ENCODE measurements at regions not wholly inside any gene's neighbourhood (a gene's known extent, or its start where the extent isn't known, plus 50 kb on each side); places are given as distances from the start of the nearest gene placed in this dataset.

GRCh38 chr4:11743976-11744375, 315.3 kb upstream of the HS3ST1 start:
- Histone ChIP-seq H3K4me1 (replicated peaks) (no peaks in the 10 kb centered on the region), H3K9me3 (no peaks in the 10 kb centered on the region), H3K27me3 (replicated peaks; ENCODE audit: insufficient read depth) (no peaks in the 10 kb centered on the region), H3K36me3 (no peaks in the 10 kb centered on the region), H3K4me3 (no peak overlapping the region), H3K27ac (no peak overlapping the region)
- TF ChIP-seq, protein P1, sequence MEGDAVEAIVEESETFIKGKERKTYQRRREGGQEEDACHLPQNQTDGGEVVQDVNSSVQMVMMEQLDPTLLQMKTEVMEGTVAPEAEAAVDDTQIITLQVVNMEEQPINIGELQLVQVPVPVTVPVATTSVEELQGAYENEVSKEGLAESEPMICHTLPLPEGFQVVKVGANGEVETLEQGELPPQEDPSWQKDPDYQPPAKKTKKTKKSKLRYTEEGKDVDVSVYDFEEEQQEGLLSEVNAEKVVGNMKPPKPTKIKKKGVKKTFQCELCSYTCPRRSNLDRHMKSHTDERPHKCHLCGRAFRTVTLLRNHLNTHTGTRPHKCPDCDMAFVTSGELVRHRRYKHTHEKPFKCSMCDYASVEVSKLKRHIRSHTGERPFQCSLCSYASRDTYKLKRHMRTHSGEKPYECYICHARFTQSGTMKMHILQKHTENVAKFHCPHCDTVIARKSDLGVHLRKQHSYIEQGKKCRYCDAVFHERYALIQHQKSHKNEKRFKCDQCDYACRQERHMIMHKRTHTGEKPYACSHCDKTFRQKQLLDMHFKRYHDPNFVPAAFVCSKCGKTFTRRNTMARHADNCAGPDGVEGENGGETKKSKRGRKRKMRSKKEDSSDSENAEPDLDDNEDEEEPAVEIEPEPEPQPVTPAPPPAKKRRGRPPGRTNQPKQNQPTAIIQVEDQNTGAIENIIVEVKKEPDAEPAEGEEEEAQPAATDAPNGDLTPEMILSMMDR (IDR thresholded peaks at IDR 0.05): no peak
- TF ChIP-seq POLR2A (IDR thresholded peaks at IDR 0.05) (no peak), POLR2AphosphoS5 (IDR thresholded peaks at IDR 0.05) (no peak)
- 66% methylated on average over 1 of the region's 1 CpG for WGBS
- no peak for DNase-seq (ENCODE audit: low spot score)
- intact Hi-C loops (cut with DNase I): no loop called here

- TF ChIP-seq, protein P1 (IDR thresholded peaks at IDR 0.05): no peak
- no peak for TF ChIP-seq POLR2A (IDR thresholded peaks at IDR 0.05)
- no peak for TF ChIP-seq POLR2AphosphoS5 (IDR thresholded peaks at IDR 0.05)
- H3K27ac ChIP-seq: no peak overlapping the region
- H3K36me3 ChIP-seq: no peaks in the 10 kb centered on the region
- H3K9me3 ChIP-seq: no peaks in the 10 kb centered on the region
- DNase-seq (ENCODE audit: low spot score): no peak
- 67% methylated on average over 1 of the region's 1 CpG for WGBS
- H3K27me3 ChIP-seq (replicated peaks; ENCODE audit: insufficient read depth): no peaks in the 10 kb centered on the region
- intact Hi-C loops (cut with DNase I): no loop called here
- no peak overlapping the region for H3K4me3 ChIP-seq
- H3K4me1 ChIP-seq (replicated peaks): no peaks in the 10 kb centered on the region
Measured at GRCh38 chr4:11743236-11743635, 314.5 kb upstream of the HS3ST1 start.

GRCh38 chr4:11741190-11741652, 312.5 kb upstream of the HS3ST1 start:
- TF ChIP-seq, protein P1 (IDR thresholded peaks at IDR 0.05): no peak
- TF ChIP-seq POLR2A (IDR thresholded peaks at IDR 0.05) (no peak), POLR2AphosphoS5 (IDR thresholded peaks at IDR 0.05) (no peak)
- no peaks in the 10 kb centered on the region for H3K9me3 ChIP-seq
- H3K36me3 ChIP-seq: no peaks in the 10 kb centered on the region
- intact Hi-C loops (cut with DNase I): no loop called here
- H3K27me3 ChIP-seq (replicated peaks; ENCODE audit: insufficient read depth): no peaks in the 10 kb centered on the region
- WGBS: 32% methylated on average over 1 of the region's 1 CpG
- no peak for DNase-seq (ENCODE audit: low spot score)
- H3K4me1 ChIP-seq (replicated peaks): no peaks in the 10 kb centered on the region
- H3K27ac ChIP-seq: no peak overlapping the region
- H3K4me3 ChIP-seq: no peak overlapping the region

- H3K9me3 ChIP-seq: no peaks in the 10 kb centered on the region
- no peak overlapping the region for H3K4me3 ChIP-seq
- H3K27ac ChIP-seq: no peak overlapping the region
- no peaks in the 10 kb centered on the region for H3K4me1 ChIP-seq (replicated peaks)
- H3K36me3 ChIP-seq: no peaks in the 10 kb centered on the region
- TF ChIP-seq, protein P1 (IDR thresholded peaks at IDR 0.05): no peak
- no peak for TF ChIP-seq POLR2AphosphoS5 (IDR thresholded peaks at IDR 0.05)
- TF ChIP-seq POLR2A (IDR thresholded peaks at IDR 0.05): no peak
- DNase-seq (ENCODE audit: low spot score): no peak
- H3K27me3 ChIP-seq (replicated peaks; ENCODE audit: insufficient read depth): no peaks in the 10 kb centered on the region
- intact Hi-C loops (cut with DNase I): no loop called here
- WGBS: 42% methylated on average over 1 of the region's 1 CpG
Measured at GRCh38 chr4:11739992-11740391, 311.3 kb upstream of the HS3ST1 start.

GRCh38 chr4:11736978-11737377, 308.3 kb upstream of the HS3ST1 start:
- Histone ChIP-seq H3K27ac (no peak overlapping the region), H3K9me3 (no peaks in the 10 kb centered on the region), H3K4me3 (no peak overlapping the region), H3K36me3 (no peaks in the 10 kb centered on the region), H3K27me3 (replicated peaks; ENCODE audit: insufficient read depth) (no peaks in the 10 kb centered on the region), H3K4me1 (replicated peaks) (no peaks in the 10 kb centered on the region)
- TF ChIP-seq POLR2A (IDR thresholded peaks at IDR 0.05) (no peak), POLR2AphosphoS5 (IDR thresholded peaks at IDR 0.05) (no peak)
- TF ChIP-seq, protein P1 (IDR thresholded peaks at IDR 0.05): no peak
- intact Hi-C loops (cut with DNase I): no loop called here
- 90% methylated on average over 2 of the region's 2 CpGs for WGBS
- DNase-seq (ENCODE audit: low spot score): no peak
